H9 (cell line): ENCODE measurements at regions not wholly inside any gene's neighbourhood (a gene's known extent, or its start where the extent isn't known, plus 50 kb on each side); places are given as distances from the start of the nearest gene placed in this dataset.

ENCODE experiments used
- DNase-seq: peaks from one replicate; pipeline ENCODE4 v3.0.0-alpha.2; 2017
- H2AFZ ChIP-seq: one replicate; pipeline ENCODE4 v1.6.1; 2013; ENCODE audit warnings: mild to moderate bottlenecking, low read length, control low read depth, moderate library complexity
- H2AK5ac ChIP-seq: 2 replicates; pipeline ENCODE4 v1.6.1; 2013; ENCODE audit warnings: low read length, control low read depth, mixed read lengths; ENCODE audit not compliant: insufficient read length
- H2BK120ac ChIP-seq: one replicate; pipeline ENCODE4 v1.6.1; 2013; ENCODE audit warnings: low read depth, mild to moderate bottlenecking, low read length, control low read depth, inconsistent platforms; ENCODE audit not compliant: poor library complexity, severe bottlenecking
- H2BK12ac ChIP-seq: 2 replicates; pipeline ENCODE4 v1.6.1; 2013; ENCODE audit warnings: low read length, control low read depth, mixed read lengths, low read depth; ENCODE audit not compliant: insufficient read length
- H2BK15ac ChIP-seq: 2 replicates; pipeline ENCODE4 v1.6.1; 2013; ENCODE audit warnings: low read depth, low read length, control low read depth
- H2BK20ac ChIP-seq: one replicate; pipeline ENCODE4 v1.6.1; 2013; ENCODE audit warnings: low read depth, mild to moderate bottlenecking, low read length, control low read depth, inconsistent platforms; ENCODE audit not compliant: poor library complexity, severe bottlenecking
- H2BK5ac ChIP-seq: 2 replicates; pipeline ENCODE4 v1.6.1; 2013; ENCODE audit warnings: low read length, control low read depth, mixed read lengths; ENCODE audit not compliant: insufficient read length
- H3K14ac ChIP-seq: 2 replicates; pipeline ENCODE4 v1.6.1; 2013; ENCODE audit warnings: low read length, control low read depth; ENCODE audit not compliant: insufficient read depth
- H3K18ac ChIP-seq: 2 replicates; pipeline ENCODE4 v1.6.1; 2013; ENCODE audit warnings: low read depth, mild to moderate bottlenecking, mixed read lengths, low read length, control low read depth; ENCODE audit not compliant: insufficient read length
- H3K23ac ChIP-seq: 2 replicates; pipeline ENCODE4 v1.6.1; 2013; ENCODE audit warnings: low read length, control low read depth, mixed read lengths, low read depth; ENCODE audit not compliant: insufficient read length
- H3K23me2 ChIP-seq: 2 replicates; pipeline ENCODE4 v1.6.1; 2013; ENCODE audit warnings: low read depth, mild to moderate bottlenecking, mixed read lengths, low read length, control low read depth; ENCODE audit not compliant: insufficient read length, poor library complexity, severe bottlenecking
- H3K27ac ChIP-seq: 2 replicates; pipeline ENCODE4 v1.5.1; 2013; ENCODE audit warnings: low read length, control low read depth, mixed read lengths, low read depth; ENCODE audit not compliant: insufficient read length
- H3K27me3 ChIP-seq: 2 replicates; pipeline ENCODE4 v1.6.1; 2013; ENCODE audit warnings: low read length, control low read depth, inconsistent platforms; ENCODE audit not compliant: insufficient read depth
- H3K4ac ChIP-seq: 2 replicates; pipeline ENCODE4 v1.6.1; 2013; ENCODE audit warnings: low read depth, mild to moderate bottlenecking, control low read depth, inconsistent platforms, low read length, moderate library complexity
- H3K4me1 ChIP-seq: 2 replicates; pipeline ENCODE4 v1.6.1; 2013; ENCODE audit warnings: low read length, control low read depth, inconsistent platforms; ENCODE audit not compliant: insufficient read depth
- H3K4me2 ChIP-seq: 2 replicates; pipeline ENCODE4 v1.6.1; 2013; ENCODE audit warnings: low read length, control low read depth, mixed read lengths; ENCODE audit not compliant: insufficient read length, insufficient read depth
- H3K56ac ChIP-seq: 2 replicates; pipeline ENCODE4 v1.6.1; 2013; ENCODE audit warnings: low read depth, mild to moderate bottlenecking, mixed read lengths, low read length, control low read depth; ENCODE audit not compliant: insufficient read length
- H3K79me1 ChIP-seq: 2 replicates; pipeline ENCODE4 v1.6.1; 2013; ENCODE audit warnings: low read depth, mild to moderate bottlenecking, moderate library complexity, low read length, control low read depth, inconsistent platforms; ENCODE audit not compliant: insufficient read depth, poor library complexity, severe bottlenecking
- H3K79me2 ChIP-seq: 2 replicates; pipeline ENCODE4 v1.6.1; 2013; ENCODE audit warnings: low read length, control low read depth, inconsistent platforms; ENCODE audit not compliant: insufficient read depth
- H3K9ac ChIP-seq: 2 replicates; pipeline ENCODE4 v1.6.1; 2013; ENCODE audit warnings: low read length, control low read depth, mixed read lengths; ENCODE audit not compliant: insufficient read length; ENCODE audit errors: extremely low read depth
- H3K9me3 ChIP-seq: one replicate; pipeline ENCODE4 v1.6.1; 2013; ENCODE audit warnings: low read depth, low read length, inconsistent platforms; ENCODE audit not compliant: control insufficient read depth
- H3T11ph ChIP-seq: one replicate; pipeline ENCODE4 v1.6.1; 2013; ENCODE audit warnings: mild to moderate bottlenecking, low read length, control low read depth, inconsistent platforms
- H4K20me1 ChIP-seq: one replicate; pipeline ENCODE4 v1.6.1; 2013; ENCODE audit not compliant: control insufficient read depth, insufficient read length, insufficient read depth
- H4K5ac ChIP-seq: 2 replicates; pipeline ENCODE4 v1.6.1; 2013; ENCODE audit warnings: low read depth, mild to moderate bottlenecking, mixed read lengths, low read length, control low read depth; ENCODE audit not compliant: insufficient read length
- H4K8ac ChIP-seq: replicated peaks from 2 replicates; pipeline ENCODE4 v1.6.1; 2013; ENCODE audit warnings: low read length, control low read depth, mixed read lengths, low read depth; ENCODE audit not compliant: insufficient read length
- H4K91ac ChIP-seq: 2 replicates; pipeline ENCODE4 v1.6.1; 2013; ENCODE audit warnings: low read depth, mild to moderate bottlenecking, moderate library complexity, mixed read lengths, low read length, control low read depth; ENCODE audit not compliant: insufficient read length
- H3K27ac Mint-ChIP-seq, 3 experiments: 2 replicates in 2 of 3; 3 replicates in 1 of 3; pipeline ENCODE4 v1.8.0; 2020 to 2021; ENCODE audit warnings: mixed read lengths in 3 of 3, mild to moderate bottlenecking in 1 of 3, moderate library complexity in 1 of 3
- H3K27me3 Mint-ChIP-seq: 2 replicates; pipeline ENCODE4 v1.8.0; 2021; ENCODE audit warnings: low read depth, mild to moderate bottlenecking, moderate library complexity, mixed read lengths
- H3K36me3 Mint-ChIP-seq, 3 experiments: 2 replicates in 2 of 3; 3 replicates in 1 of 3; pipeline ENCODE4 v1.8.0; 2020 to 2021; ENCODE audit warnings: low read depth in 3 of 3, mixed read lengths in 3 of 3; ENCODE audit not compliant: insufficient read depth in 1 of 3
- H3K4me1 Mint-ChIP-seq, 2 experiments: 2 replicates each; pipeline ENCODE4 v1.8.0; 2020; ENCODE audit warnings: mixed read lengths in 2 of 2
- H3K4me3 Mint-ChIP-seq, 2 experiments: 2 replicates in 1 of 2; 3 replicates in 1 of 2; pipeline ENCODE4 v1.8.0; 2020 to 2021; ENCODE audit warnings: mild to moderate bottlenecking in 2 of 2, mixed read lengths in 2 of 2, moderate library complexity in 1 of 2
- H3K9me3 Mint-ChIP-seq, 2 experiments: 2 replicates in 1 of 2; 3 replicates in 1 of 2; pipeline ENCODE4 v1.8.0; 2020; ENCODE audit warnings: mild to moderate bottlenecking in 2 of 2, mixed read lengths in 2 of 2, moderate library complexity in 1 of 2
- CTCF ChIP-seq: fragments of 200-600 bp; sonication (generic); conservative IDR thresholded peaks from 3 replicates; pipeline ENCODE4 v1.8.0; 2021; ENCODE audit warnings: antibody characterized with exemption, mild to moderate bottlenecking
- WGBS: extraction: QIAGEN DNeasy Blood & Tissue Kit; methylation state at CpG from one replicate; pipeline ENCODE4 v1.1.7; 2013; ENCODE audit warnings: missing lambda C conversion rate, low lambda C conversion rate, mixed read lengths; ENCODE audit not compliant: insufficient read length; ENCODE audit errors: extremely low coverage; 5-methylcytosine and 5-hydroxymethylcytosine counted together

- Histone ChIP-seq H3K4me1 (no peaks in the 10 kb centered on the region), H2BK120ac (no peak overlapping the region), H4K5ac (no peak overlapping the region), H2BK20ac (no peak overlapping the region), H3K56ac (no peak overlapping the region), H3K27me3 (no peaks in the 10 kb centered on the region), H3T11ph (no peak overlapping the region), H3K79me1 (no peaks in the 10 kb centered on the region), H3K4ac (no peak overlapping the region), H3K4me2 (no peak overlapping the region), H3K14ac (no peak overlapping the region), H3K23me2 (no peaks in the 10 kb centered on the region), H3K9me3 (no peaks in the 10 kb centered on the region), H2BK5ac (no peak overlapping the region), H2AFZ (no peak overlapping the region), H2BK15ac (no peak overlapping the region), H2AK5ac (no peak overlapping the region), H4K8ac (no peak overlapping the region), H3K23ac (no peak overlapping the region), H3K79me2 (no peaks in the 10 kb centered on the region), H4K20me1 (no peaks in the 10 kb centered on the region), H3K9ac (no peak overlapping the region), H3K27ac (no peak overlapping the region), H3K18ac (no peak overlapping the region), H2BK12ac (no peak overlapping the region), H4K91ac (no peak overlapping the region)
- peaks cover 2 to 3% of the 10 kb centered on the region in 2 experiments; a peak in 3 of 4 replicates for H3K4me1 Mint-ChIP-seq
- H3K27me3 Mint-ChIP-seq: no peaks in the 10 kb centered on the region
- no peak for TF ChIP-seq CTCF
- no peak overlapping the region for H3K27ac Mint-ChIP-seq
- no peaks in the 10 kb centered on the region for H3K36me3 Mint-ChIP-seq
- no peak for DNase-seq
- H3K4me3 Mint-ChIP-seq: no peak overlapping the region
- no CpG with 5 or more reads among the region's 1 CpG for WGBS
- no peaks in the 10 kb centered on the region for H3K9me3 Mint-ChIP-seq
Measured at GRCh38 chr4:113825272-113825671, 63.7 kb upstream of the CAMK2D start.
